HL-60 (cell line): ENCODE measurements at regions not wholly inside any gene's neighbourhood (a gene's known extent, or its start where the extent isn't known, plus 50 kb on each side); places are given as distances from the start of the nearest gene placed in this dataset.

Experiments
- GABPA ChIP-seq: IDR thresholded peaks from 2 replicates; pipeline ENCODE4 v1.6.1; 2012; ENCODE audit warnings: low read depth
- POLR2AphosphoS5 ChIP-seq: IDR thresholded peaks from 2 replicates; pipeline ENCODE4 v1.6.1; 2012; ENCODE audit warnings: low read depth
- REST ChIP-seq: IDR thresholded peaks from 2 replicates; pipeline ENCODE4 v1.6.1; 2012; ENCODE audit warnings: low read depth; ENCODE audit not compliant: insufficient replicate concordance
- SPI1 ChIP-seq: IDR thresholded peaks from 2 replicates; pipeline ENCODE4 v1.6.1; 2012; ENCODE audit warnings: low read depth, mild to moderate bottlenecking, borderline replicate concordance
- TF ChIP-seq, protein P1 (sequence below): IDR thresholded peaks from one replicate; pipeline ENCODE4 v1.5.1; 2011; ENCODE audit warnings: low read length, control low read depth, inconsistent platforms; ENCODE audit not compliant: insufficient read depth

DNA sequence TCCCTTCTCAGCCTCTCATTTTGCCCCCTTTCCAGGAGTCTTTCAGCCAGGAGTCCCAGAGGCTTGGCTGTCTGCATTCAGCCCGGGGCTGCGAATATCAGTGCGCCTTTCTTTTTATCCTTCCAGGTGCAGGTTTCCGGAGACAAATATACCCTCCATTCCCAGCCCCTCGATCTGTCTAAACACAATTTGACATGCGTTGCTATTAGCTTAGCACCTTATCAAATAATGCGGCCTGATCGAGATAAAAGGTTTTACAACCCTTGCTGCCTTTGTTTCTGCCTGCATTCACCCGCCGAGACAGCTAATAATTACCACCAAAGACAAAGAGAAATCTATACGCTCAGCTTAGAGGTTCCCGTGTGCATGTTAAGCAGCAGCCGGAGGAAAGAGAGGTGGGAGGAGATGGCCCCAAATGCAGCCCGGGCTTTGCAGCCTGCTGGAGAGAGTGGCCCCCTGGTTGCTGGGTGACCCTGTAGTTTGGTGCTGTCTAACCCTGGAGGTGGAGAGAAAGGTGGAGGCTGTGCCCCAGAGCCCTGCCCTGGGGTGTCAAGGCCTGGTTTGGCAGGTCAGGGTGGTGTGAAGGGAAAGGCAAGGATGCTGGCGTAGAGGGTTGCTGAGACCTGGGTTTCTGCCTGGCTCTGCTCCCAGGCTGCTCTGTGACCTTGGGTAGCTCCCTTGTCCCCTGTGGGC, 185.3 kb downstream of the RPS24 start:
- TF ChIP-seq, protein P1, sequence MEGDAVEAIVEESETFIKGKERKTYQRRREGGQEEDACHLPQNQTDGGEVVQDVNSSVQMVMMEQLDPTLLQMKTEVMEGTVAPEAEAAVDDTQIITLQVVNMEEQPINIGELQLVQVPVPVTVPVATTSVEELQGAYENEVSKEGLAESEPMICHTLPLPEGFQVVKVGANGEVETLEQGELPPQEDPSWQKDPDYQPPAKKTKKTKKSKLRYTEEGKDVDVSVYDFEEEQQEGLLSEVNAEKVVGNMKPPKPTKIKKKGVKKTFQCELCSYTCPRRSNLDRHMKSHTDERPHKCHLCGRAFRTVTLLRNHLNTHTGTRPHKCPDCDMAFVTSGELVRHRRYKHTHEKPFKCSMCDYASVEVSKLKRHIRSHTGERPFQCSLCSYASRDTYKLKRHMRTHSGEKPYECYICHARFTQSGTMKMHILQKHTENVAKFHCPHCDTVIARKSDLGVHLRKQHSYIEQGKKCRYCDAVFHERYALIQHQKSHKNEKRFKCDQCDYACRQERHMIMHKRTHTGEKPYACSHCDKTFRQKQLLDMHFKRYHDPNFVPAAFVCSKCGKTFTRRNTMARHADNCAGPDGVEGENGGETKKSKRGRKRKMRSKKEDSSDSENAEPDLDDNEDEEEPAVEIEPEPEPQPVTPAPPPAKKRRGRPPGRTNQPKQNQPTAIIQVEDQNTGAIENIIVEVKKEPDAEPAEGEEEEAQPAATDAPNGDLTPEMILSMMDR: no peak
- TF ChIP-seq POLR2AphosphoS5 (no peak), GABPA (no peak), REST (no peak), SPI1 (no peak)
